Fibroblast of pulmonary artery (primary cell): ENCODE measurements at regions not wholly inside any gene's neighbourhood (a gene's known extent, or its start where the extent isn't known, plus 50 kb on each side); places are given as distances from the start of the nearest gene placed in this dataset.

Experiments used
- DNase-seq: peaks from one replicate; pipeline ENCODE4 v3.0.0-alpha.2; 2010; ENCODE audit warnings: low read depth
- H3K4me3 ChIP-seq: replicated peaks from 2 replicates; pipeline ENCODE4 v1.5.1; 2011; ENCODE audit warnings: low read depth, mild to moderate bottlenecking, control low read depth, low read length, moderate library complexity
- CTCF ChIP-seq: IDR thresholded peaks from 2 replicates; pipeline ENCODE4 v1.5.1; 2011; ENCODE audit warnings: mild to moderate bottlenecking, control low read depth, low read length, inconsistent platforms; ENCODE audit errors: missing control alignments

GRCh38 chr16:9428355-9429005, 337.0 kb downstream of the HAPSTR1 start:
- TF ChIP-seq CTCF: no peak
- no peak for DNase-seq
- no peak overlapping the region for H3K4me3 ChIP-seq

DNA sequence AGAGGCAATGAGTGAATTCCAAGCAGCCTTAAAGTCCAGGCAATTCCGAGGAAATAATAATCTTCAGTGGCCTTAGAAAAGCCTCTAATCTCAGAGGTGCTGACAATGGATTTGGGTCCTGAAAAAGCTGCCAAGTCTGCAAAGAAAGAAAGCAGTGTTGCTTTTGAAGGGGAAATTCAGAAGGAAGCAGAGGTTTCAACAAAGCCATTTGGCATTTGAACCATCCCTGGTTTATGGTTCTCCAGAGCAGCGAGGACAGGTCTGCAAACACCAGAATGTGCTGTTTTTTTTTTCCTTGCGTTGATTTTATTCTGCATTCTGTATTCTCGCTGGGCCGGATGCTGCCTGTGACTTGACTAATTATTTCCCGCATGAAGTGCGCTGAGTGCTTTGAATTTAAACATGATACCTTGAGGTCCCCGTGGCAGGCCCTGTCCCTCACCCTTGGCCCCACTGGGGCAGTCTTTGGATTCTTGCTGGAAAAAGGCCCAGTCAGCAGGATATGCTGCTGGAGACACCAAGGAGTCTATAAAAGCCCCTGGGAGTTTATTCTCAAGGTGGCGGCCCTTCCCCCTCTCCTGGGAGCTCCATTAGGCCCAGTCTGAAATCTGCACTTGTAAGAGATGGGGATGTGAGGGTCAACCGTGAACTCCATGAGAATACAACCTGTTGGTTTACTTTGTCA, 338.3 kb downstream of the HAPSTR1 start:
- DNase-seq: no peak

GRCh38 chr16:9434659-9435058, 343.2 kb downstream of the HAPSTR1 start:
- DNase-seq: no peak
- H3K4me3 ChIP-seq: no peak overlapping the region
- TF ChIP-seq CTCF: no peak

More for the DNA sequence above, 338.3 kb downstream of the HAPSTR1 start:
- TF ChIP-seq CTCF: no peak
- H3K4me3 ChIP-seq: no peak overlapping the region

GRCh38 chr16:9436175-9436574, 344.7 kb downstream of the HAPSTR1 start:
- DNase-seq: no peak
- H3K4me3 ChIP-seq: no peak overlapping the region
- TF ChIP-seq CTCF: no peak

DNA sequence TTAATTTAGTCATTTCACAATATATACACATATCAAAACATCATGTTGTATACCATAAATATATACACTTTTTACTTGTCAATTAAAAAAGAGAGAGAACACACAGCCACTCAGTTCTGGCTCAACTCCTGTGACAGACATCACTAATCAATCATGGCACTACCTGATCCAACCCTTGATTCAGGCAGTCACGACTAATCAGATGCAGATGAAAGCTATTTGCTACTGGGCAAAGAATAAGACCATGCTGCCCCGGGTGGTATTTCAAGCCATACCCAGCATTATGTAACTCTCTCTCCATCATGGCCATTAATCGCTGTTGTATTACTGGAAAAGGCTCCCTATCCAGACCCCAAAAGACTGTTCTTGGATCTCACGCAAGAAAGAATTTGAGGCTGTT, 345.7 kb downstream of the HAPSTR1 start:
- no peak overlapping the region for H3K4me3 ChIP-seq
- no peak for TF ChIP-seq CTCF
- DNase-seq: no peak

DNA sequence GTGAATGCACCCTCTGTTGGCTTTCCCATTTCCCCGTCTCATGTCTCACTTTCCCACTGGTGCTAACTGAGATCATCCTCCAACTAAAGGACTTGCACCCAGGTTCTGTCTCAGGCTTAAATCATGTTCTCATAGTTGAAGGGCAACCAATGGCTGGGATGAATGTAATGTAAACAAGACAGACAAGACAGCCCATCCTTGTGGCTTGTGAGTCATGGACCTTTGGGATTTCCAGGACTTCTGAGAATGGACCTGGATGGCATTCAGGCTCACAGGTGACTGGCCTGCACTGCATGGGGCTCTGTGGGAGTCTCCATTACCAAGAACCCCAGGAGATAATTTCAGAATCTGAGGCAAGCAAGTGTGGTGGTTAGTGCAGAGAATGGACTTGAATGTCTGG, 347.5 kb downstream of the HAPSTR1 start:
- no peak overlapping the region for H3K4me3 ChIP-seq
- DNase-seq: no peak
- no peak for TF ChIP-seq CTCF

DNA sequence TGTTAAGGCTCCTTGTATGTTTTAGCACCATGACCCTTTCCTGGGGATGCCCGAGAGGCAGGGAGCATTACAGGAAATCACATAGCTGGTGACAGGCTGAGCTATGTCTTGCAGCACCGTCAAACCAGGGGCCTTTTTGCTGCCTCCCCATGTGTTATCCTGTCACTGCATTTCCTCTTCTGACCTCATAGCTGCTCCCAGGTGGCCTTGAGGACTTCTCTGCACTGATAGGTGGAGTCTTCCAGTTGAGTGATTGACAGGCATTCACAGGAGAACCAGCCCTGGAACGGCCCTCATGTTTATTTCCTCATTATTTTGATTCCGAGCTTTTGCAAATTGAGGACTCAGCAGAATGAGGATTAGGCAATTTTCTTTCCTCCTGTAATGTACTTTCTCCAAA, 349.6 kb downstream of the HAPSTR1 start:
- no peak for TF ChIP-seq CTCF
- DNase-seq: no peak

More for the DNA sequence above, 349.6 kb downstream of the HAPSTR1 start:
- H3K4me3 ChIP-seq: no peak overlapping the region
